Vagina (tissue), 2 donors: ENCODE measurements at regions not wholly inside any gene's neighbourhood (a gene's known extent, or its start where the extent isn't known, plus 50 kb on each side); places are given as distances from the start of the nearest gene placed in this dataset.

Experiments
- CTCF ChIP-seq, 3 experiments: fragments of 450-650 bp in 2 of 3; fragments of 200-600 bp in 1 of 3; sonication (generic) in 1 of 3; IDR thresholded peaks; one replicate each; pipeline ENCODE4 v1.5.1; 2017 to 2019; ENCODE audit warnings: antibody characterized with exemption in 3 of 3, mild to moderate bottlenecking in 2 of 3, moderate library complexity in 2 of 3
- POLR2A ChIP-seq, 2 donors: fragments of 450-650 bp; IDR thresholded peaks; one replicate each; pipeline ENCODE4 v1.6.1; 2017; ENCODE audit warnings: antibody characterized with exemption in 2 of 2, mild to moderate bottlenecking in 2 of 2, moderate library complexity in 2 of 2

- TF ChIP-seq CTCF (IDR thresholded peaks at IDR 0.05) (no peak), POLR2A (IDR thresholded peaks at IDR 0.05) (no peak)
These were observed 392.7 kb downstream of the GALC start for GRCh38 chr14:87600240-87600639.
